OCI-LY3 (cell line): ENCODE measurements at regions not wholly inside any gene's neighbourhood (a gene's known extent, or its start where the extent isn't known, plus 50 kb on each side); places are given as distances from the start of the nearest gene placed in this dataset.

Experiments used
- H2AFZ ChIP-seq: fragments of 200-600, 300-600 bp; shearing (Covaris generic); 2 replicates; pipeline ENCODE4 v1.6.0; 2014; ENCODE audit warnings: antibody characterized with exemption, low read depth, low read length
- H3K27ac ChIP-seq: fragments of 200-600, 300-600 bp; sonication (generic); 2 replicates; pipeline ENCODE4 v1.5.1; 2014; ENCODE audit warnings: mild to moderate bottlenecking, low read length, moderate library complexity, mixed read lengths
- H3K27me3 ChIP-seq: fragments of 200-600, 300-600 bp; sonication (generic); 2 replicates; pipeline ENCODE4 v1.6.1; 2014; ENCODE audit warnings: low read depth, low read length, mixed read lengths
- H3K36me3 ChIP-seq: fragments of 200-600, 300-600 bp; sonication (generic); replicated peaks from 2 replicates; pipeline ENCODE3; 2014; ENCODE audit warnings: low read depth, low read length, mixed read lengths
- H3K4me1 ChIP-seq: fragments of 300-600, 200-600 bp; sonication (generic); 2 replicates; pipeline ENCODE4 v1.6.1; 2014; ENCODE audit warnings: low read length, mixed read lengths
- H3K4me2 ChIP-seq: fragments of 200-600, 300-600 bp; sonication (generic); 2 replicates; pipeline ENCODE4 v1.6.1; 2014; ENCODE audit warnings: low read length, mixed read lengths
- H3K4me3 ChIP-seq: fragments of 300-600, 200-600 bp; sonication (generic); 2 replicates; pipeline ENCODE4 v1.5.1; 2014; ENCODE audit warnings: antibody characterized with exemption, mild to moderate bottlenecking, low read length, moderate library complexity
- H3K79me2 ChIP-seq: fragments of 300-600, 200-600 bp; shearing (Covaris generic); 2 replicates; pipeline ENCODE4 v1.6.1; 2014; ENCODE audit warnings: mild to moderate bottlenecking, low read length, mixed read lengths
- H3K9ac ChIP-seq: fragments of 300-600, 200-600 bp; shearing (Covaris generic); 2 replicates; pipeline ENCODE4 v1.6.0; 2014; ENCODE audit warnings: mild to moderate bottlenecking, low read length, moderate library complexity
- H3K9me3 ChIP-seq: fragments of 200-600, 300-600 bp; shearing (Covaris generic); 2 replicates; pipeline ENCODE4 v1.6.1; 2014; ENCODE audit warnings: low read length, mixed read lengths; ENCODE audit not compliant: insufficient read depth
- H4K20me1 ChIP-seq: fragments of 200-600, 300-600 bp; sonication (generic); 2 replicates; pipeline ENCODE4 v1.6.1; 2016; ENCODE audit warnings: low read length, mixed read lengths; ENCODE audit not compliant: insufficient read depth
- CTCF ChIP-seq: fragments of 200-600, 300-600 bp; sonication (generic); IDR thresholded peaks from 2 replicates; pipeline ENCODE4 v1.5.1; 2014; ENCODE audit warnings: antibody characterized with exemption, low read length, low read depth
- EZH2phosphoT487 ChIP-seq: fragments of 200-600 bp; shearing (Covaris generic); IDR thresholded peaks from 2 replicates; pipeline ENCODE4 v1.6.1; 2018; ENCODE audit warnings: antibody characterized with exemption, mixed run types, low read depth

DNA sequence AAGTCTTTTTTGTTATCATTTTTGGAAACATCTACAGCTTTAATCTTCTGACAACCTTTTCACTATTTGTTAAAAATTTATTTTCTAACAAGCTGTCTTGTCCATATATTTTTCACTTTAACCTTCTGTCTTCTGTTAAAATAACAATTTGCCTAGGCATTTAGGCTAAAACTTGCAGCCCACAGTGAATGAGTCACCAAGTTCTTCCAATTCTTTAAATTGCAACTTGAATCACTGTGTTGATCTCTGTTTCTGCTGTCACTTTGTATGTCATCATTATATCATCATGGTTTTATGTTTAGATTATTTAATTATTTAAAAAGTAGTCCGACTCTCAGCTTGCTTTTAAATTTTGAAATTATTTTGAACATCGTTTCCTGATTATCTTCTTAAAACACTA lies 473.8 kb upstream of the PTPRD start:
- H2AFZ ChIP-seq: no peak overlapping the region
- no peak overlapping the region for H3K9ac ChIP-seq
- no peaks in the 10 kb centered on the region for H4K20me1 ChIP-seq
- no peaks in the 10 kb centered on the region for H3K27me3 ChIP-seq
- no peaks in the 10 kb centered on the region for H3K9me3 ChIP-seq
- no peak overlapping the region for H3K4me3 ChIP-seq
- no peak overlapping the region for H3K4me2 ChIP-seq
- no peak overlapping the region for H3K27ac ChIP-seq
- no peak for TF ChIP-seq EZH2phosphoT487
- TF ChIP-seq CTCF: no peak
- no peaks in the 10 kb centered on the region for H3K36me3 ChIP-seq
- H3K79me2 ChIP-seq: no peaks in the 10 kb centered on the region
- H3K4me1 ChIP-seq: no peaks in the 10 kb centered on the region

GRCh38 chr9:11088821-11089374 lies 476.1 kb upstream of the PTPRD start:
- Histone ChIP-seq H3K9ac (no peak overlapping the region), H2AFZ (no peak overlapping the region), H3K27me3 (no peaks in the 10 kb centered on the region), H4K20me1 (no peaks in the 10 kb centered on the region), H3K9me3 (no peaks in the 10 kb centered on the region), H3K4me3 (no peak overlapping the region), H3K4me1 (no peaks in the 10 kb centered on the region), H3K27ac (no peak overlapping the region), H3K4me2 (no peak overlapping the region), H3K36me3 (no peaks in the 10 kb centered on the region), H3K79me2 (no peaks in the 10 kb centered on the region)
- TF ChIP-seq CTCF: no peak
- no peak for TF ChIP-seq EZH2phosphoT487

DNA sequence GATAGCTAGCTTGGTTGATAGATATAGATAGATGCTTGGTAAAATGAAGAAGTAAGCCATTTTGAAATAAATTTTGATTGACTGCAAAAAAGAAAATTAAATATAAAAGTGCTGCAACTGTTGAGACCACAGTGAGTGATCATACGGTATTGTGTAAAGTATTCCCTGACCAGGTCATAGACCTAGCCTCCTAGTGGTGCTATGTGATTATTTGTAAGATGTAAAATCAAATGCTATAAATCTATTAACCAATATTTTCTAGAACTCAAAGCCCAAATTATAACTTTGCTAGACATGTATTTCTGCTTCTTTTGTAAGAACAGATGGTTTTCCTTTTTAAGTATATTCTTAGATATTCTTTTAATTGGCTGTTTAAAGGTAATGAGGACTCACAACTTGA lies 480.2 kb upstream of the PTPRD start:
- Histone ChIP-seq H3K27ac (no peak overlapping the region), H3K9me3 (no peaks in the 10 kb centered on the region), H2AFZ (no peak overlapping the region), H3K4me1 (no peaks in the 10 kb centered on the region), H4K20me1 (no peaks in the 10 kb centered on the region), H3K4me2 (no peak overlapping the region), H3K9ac (no peak overlapping the region), H3K36me3 (no peaks in the 10 kb centered on the region), H3K27me3 (no peaks in the 10 kb centered on the region), H3K79me2 (no peaks in the 10 kb centered on the region), H3K4me3 (no peak overlapping the region)
- no peak for TF ChIP-seq EZH2phosphoT487
- no peak for TF ChIP-seq CTCF

DNA sequence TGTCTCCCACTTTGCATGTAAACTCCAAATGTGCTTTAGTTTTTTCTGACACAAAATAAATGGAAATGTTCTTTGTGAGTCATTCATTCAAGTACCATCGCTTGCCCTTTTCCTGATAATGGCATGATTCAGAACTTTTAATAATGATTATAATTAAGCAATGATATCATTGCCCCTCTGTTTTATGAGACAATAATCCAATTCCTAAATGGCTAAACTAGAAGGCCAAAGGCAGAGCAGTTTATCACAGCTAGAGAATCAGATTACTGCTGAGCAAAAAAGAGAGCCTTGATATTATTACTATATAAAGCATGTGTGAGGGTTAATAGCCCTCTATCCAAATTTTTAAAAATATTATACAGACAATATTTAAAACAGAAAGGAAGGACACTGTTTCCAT lies 484.2 kb upstream of the PTPRD start:
- Histone ChIP-seq H3K27me3 (no peaks in the 10 kb centered on the region), H3K79me2 (no peaks in the 10 kb centered on the region)
- TF ChIP-seq EZH2phosphoT487 (no peak), CTCF (no peak)

More for the DNA sequence above, 484.2 kb upstream of the PTPRD start:
- no peaks in the 10 kb centered on the region for H3K36me3 ChIP-seq
- H2AFZ ChIP-seq: no peak overlapping the region
- H3K4me2 ChIP-seq: no peak overlapping the region
- H3K27ac ChIP-seq: no peak overlapping the region
- H4K20me1 ChIP-seq: no peaks in the 10 kb centered on the region
- H3K4me3 ChIP-seq: no peak overlapping the region
- H3K9ac ChIP-seq: no peak overlapping the region
- H3K9me3 ChIP-seq: no peaks in the 10 kb centered on the region
- H3K4me1 ChIP-seq: no peaks in the 10 kb centered on the region
